Stimulated activated naive B cell treated with anti-CD40 and anti-IgM and Interleukin-4, amounts not matched to agents 10 μg/mL and 1 μg/mL and 100 μg/mL, for 72 hours (primary cell): ENCODE measurements at regions not wholly inside any gene's neighbourhood (a gene's known extent, or its start where the extent isn't known, plus 50 kb on each side); places are given as distances from the start of the nearest gene placed in this dataset.
"Not testable (repeated sequence)": the region's sequence is repeated elsewhere in the genome, so short reads cannot be mapped to it uniquely, and the experiment has no call there.

Experiments
- ATAC-seq, 2 donors: fragments of 150-1000 bp; cut with Tn5 transposase; replicated peaks; 2 replicates each; pipeline ENCODE4 v1.10.0; 2021; ENCODE audit warnings: moderate library complexity in 1 of 2
- DNase-seq: peaks from one replicate; pipeline ENCODE4 v3.0.0; 2021
- H3K27ac Mint-ChIP-seq: one replicate; pipeline ENCODE4 v1.8.0; 2022; ENCODE audit warnings: mild to moderate bottlenecking, mixed read lengths
- H3K27me3 Mint-ChIP-seq, 2 donors: one replicate each; pipeline ENCODE4 v1.8.0; 2022; ENCODE audit warnings: mixed read lengths in 2 of 2
- H3K36me3 Mint-ChIP-seq, 2 donors: one replicate each; pipeline ENCODE4 v1.8.0; 2022; ENCODE audit warnings: mixed read lengths in 2 of 2, mild to moderate bottlenecking in 1 of 2
- H3K4me1 Mint-ChIP-seq, 2 donors: one replicate each; pipeline ENCODE4 v1.8.0; 2022; ENCODE audit warnings: mixed read lengths in 2 of 2, mild to moderate bottlenecking in 1 of 2
- H3K4me3 Mint-ChIP-seq, 2 donors: one replicate each; pipeline ENCODE4 v1.8.0; 2022; ENCODE audit warnings: mild to moderate bottlenecking in 2 of 2, mixed read lengths in 2 of 2, moderate library complexity in 1 of 2
- H3K9me3 Mint-ChIP-seq, 2 donors: one replicate each; pipeline ENCODE4 v1.8.0; 2022; ENCODE audit warnings: mixed read lengths in 2 of 2, mild to moderate bottlenecking in 1 of 2

GRCh38 chr4:128440923-128441322 lies 153.3 kb upstream of the PGRMC2 start:
- Mint-ChIP-seq H3K9me3 (peaks cover 26 to 31% of the 10 kb centered on the region in 2 donors), H3K27me3 (peaks cover 0 to 5% of the 10 kb centered on the region in 2 donors), H3K36me3 (peaks cover 13 to 61% of the 10 kb centered on the region in 2 donors), H3K4me3 (no peak overlapping the region), H3K4me1 (no peaks in the 10 kb centered on the region), H3K27ac (no peak overlapping the region)
- no peak for DNase-seq
- ATAC-seq, result no peak

DNA sequence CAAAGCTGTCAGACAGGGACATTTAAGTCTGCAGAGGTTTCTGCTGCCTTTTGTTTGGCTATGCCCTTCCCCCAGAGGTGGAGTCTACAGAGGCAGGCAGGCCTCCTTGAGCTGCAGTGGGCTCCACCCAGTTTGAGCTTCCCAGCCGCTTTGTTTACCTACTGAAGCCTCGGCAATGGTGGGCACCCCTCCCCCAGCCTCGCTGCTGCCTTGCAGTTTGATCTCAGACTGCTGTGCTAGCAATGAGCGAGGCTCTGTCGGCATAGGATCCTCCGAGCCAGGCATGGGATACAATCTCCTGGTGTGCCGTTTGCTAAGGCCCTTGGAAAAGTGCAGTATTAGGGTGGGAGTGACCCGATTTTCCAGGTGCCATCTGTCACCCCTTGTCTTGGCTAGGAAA lies 149.4 kb upstream of the PGRMC2 start:
- not testable (repeated sequence) for H3K27me3 Mint-ChIP-seq, DNase-seq, H3K4me3 Mint-ChIP-seq, H3K4me1 Mint-ChIP-seq, H3K27ac Mint-ChIP-seq, ATAC-seq
- peaks cover 1 to 17% of the 10 kb centered on the region in 2 donors for H3K9me3 Mint-ChIP-seq
- H3K36me3 Mint-ChIP-seq, result peaks cover 11 to 47% of the 10 kb centered on the region in 2 donors

DNA sequence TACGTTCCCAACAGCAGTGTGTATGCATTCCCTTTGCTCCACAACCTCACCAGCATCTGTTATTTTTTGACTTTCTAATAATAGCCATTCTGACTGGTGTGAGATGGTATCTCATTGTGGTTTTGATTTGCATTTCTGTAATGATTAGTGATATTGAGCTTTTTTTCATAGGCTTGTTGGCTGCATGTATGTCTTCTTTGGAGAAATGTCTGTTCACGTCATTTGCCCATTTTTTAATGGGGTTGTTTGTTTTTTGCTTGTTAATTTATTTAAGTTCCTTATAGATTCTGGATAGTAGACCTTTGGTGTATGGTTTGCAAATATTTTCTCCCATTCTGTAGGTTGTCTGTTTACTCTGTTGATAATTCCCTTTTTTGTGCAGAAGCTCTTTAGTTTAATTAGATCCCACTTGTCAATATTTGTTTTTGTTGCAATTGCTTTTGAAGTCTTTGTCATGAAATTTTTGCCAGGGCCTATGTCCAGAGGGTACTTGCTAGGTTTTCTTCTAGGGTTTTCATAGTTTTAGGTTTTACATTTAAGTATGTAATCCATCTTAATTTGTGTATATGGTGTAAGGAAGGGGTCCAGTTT lies 141.5 kb upstream of the PGRMC2 start:
- not testable (repeated sequence) for H3K4me1 Mint-ChIP-seq, DNase-seq, H3K27me3 Mint-ChIP-seq, H3K36me3 Mint-ChIP-seq, ATAC-seq, H3K27ac Mint-ChIP-seq, H3K9me3 Mint-ChIP-seq, H3K4me3 Mint-ChIP-seq

DNA sequence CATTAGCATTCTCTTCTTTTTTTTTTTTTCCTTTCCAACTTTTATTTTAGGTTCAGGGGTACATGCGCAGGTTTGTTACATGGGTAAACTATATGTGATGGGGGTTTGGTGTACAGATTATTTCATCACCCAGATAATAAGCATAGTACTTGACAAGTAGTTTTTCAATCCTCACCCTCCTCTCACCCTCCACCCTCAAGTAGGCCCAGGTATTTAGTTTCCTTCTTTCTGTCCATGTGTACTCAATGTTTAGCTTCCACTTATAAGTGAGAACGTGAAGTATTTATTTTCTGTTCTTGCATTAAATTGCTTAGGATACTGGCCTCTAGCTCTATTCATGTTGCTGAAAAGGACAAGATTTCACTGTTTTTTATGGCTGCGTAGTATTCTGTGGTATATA lies 140.8 kb upstream of the PGRMC2 start:
- ATAC-seq (no peak), DNase-seq (no peak)
- H3K9me3 Mint-ChIP-seq, result peaks cover 5 to 6% of the 10 kb centered on the region in 2 donors
- H3K36me3 Mint-ChIP-seq, result peaks cover 0 to 4% of the 10 kb centered on the region in 2 donors
- H3K4me1 Mint-ChIP-seq, result no peaks in the 10 kb centered on the region
- no peak overlapping the region for H3K27ac Mint-ChIP-seq
- H3K27me3 Mint-ChIP-seq, result no peaks in the 10 kb centered on the region
- H3K4me3 Mint-ChIP-seq, result no peak overlapping the region

DNA sequence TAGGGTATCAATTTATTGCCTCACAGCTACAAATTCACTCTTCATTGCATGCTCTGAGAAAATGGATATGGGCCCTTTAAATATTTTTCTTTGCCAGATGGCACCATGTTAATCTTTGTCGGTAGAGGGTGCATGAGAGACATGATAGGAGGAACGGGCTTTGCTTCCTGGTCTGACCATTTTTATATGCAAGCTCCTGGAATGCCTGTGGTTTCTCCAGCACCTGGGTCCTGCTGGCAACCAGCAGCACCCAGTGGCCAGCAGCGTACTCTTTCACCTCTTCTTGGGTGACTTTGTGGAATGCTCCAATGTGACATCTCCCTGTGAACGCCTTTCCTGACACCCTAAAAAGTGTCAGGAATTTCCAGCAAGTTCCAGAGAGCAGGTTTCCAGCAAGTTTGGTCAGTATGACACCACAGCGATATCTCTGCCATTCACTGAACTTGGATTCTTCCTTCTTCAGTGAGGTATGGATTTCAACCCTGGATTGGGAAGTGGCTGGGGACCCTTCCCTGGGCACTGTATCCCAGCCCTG lies 140.3 kb upstream of the PGRMC2 start:
- ATAC-seq (no peak), DNase-seq (no peak)
- no peaks in the 10 kb centered on the region for H3K27me3 Mint-ChIP-seq
- H3K9me3 Mint-ChIP-seq, result peaks cover 5 to 6% of the 10 kb centered on the region in 2 donors
- no peak overlapping the region for H3K27ac Mint-ChIP-seq
- H3K36me3 Mint-ChIP-seq, result peaks cover 0 to 4% of the 10 kb centered on the region in 2 donors
- no peak overlapping the region for H3K4me3 Mint-ChIP-seq
- no peaks in the 10 kb centered on the region for H3K4me1 Mint-ChIP-seq

DNA sequence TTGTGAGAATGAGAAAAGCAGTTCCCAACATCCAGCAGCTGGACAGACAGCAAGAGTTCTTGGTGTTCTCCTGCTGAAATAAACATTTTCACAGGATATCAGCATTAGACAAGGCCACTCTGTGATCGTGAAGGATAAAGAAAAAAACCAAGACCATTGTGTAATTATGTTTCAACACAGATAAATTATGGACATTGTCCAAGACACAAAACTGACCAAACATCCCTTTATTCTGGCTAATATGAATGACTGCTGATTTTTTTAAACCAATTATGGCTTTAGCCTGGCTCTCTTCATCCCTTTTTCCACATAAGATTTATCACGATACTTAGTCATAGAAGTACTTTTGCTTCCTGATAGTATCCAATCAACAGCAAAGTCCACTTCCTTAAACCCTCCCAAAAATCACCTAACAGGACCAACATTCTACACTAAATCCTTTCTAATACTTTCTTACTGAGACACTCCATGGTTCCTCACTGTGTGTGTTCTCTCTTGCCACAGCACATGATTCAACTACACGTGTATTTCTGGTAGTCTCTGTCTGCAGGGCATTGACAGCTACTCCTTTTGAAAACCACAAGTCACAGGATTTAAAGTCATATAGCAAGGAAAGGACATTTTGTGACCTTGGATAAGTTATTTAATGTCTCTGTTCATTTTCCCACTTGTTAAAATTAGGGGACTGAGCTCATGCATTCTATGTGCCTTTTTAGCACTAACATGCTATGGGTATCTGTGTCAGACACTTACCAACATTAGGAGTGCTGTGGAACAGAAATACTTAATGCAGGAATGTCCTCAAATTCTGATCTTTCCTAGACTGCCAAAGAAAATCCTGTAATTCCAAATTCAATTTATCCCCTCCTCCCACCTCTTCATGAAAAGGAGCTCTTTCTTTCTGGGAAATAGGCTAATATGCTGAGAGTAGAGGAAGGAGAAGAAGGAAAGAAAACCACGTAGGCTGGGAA lies 137.2 kb upstream of the PGRMC2 start:
- Mint-ChIP-seq H3K9me3 (peaks cover 4 to 6% of the 10 kb centered on the region in 2 donors), H3K4me1 (no peaks in the 10 kb centered on the region), H3K27ac (no peak overlapping the region), H3K4me3 (no peak overlapping the region), H3K27me3 (no peaks in the 10 kb centered on the region), H3K36me3 (peaks cover 0 to 4% of the 10 kb centered on the region in 2 donors)
- DNase-seq, result no peak
- ATAC-seq, result no peak

- not testable (repeated sequence) for H3K27me3 Mint-ChIP-seq, DNase-seq, H3K4me1 Mint-ChIP-seq, H3K36me3 Mint-ChIP-seq, H3K9me3 Mint-ChIP-seq, H3K27ac Mint-ChIP-seq, H3K4me3 Mint-ChIP-seq, ATAC-seq
These were observed 134.7 kb upstream of the PGRMC2 start for GRCh38 chr4:128422296-128422695.

- DNase-seq (no peak), ATAC-seq (no peak)
- no peaks in the 10 kb centered on the region for H3K4me1 Mint-ChIP-seq
- no peak overlapping the region for H3K4me3 Mint-ChIP-seq
- no peaks in the 10 kb centered on the region for H3K27me3 Mint-ChIP-seq
- H3K9me3 Mint-ChIP-seq, result peaks cover 0 to 8% of the 10 kb centered on the region in 2 donors
- no peaks in the 10 kb centered on the region for H3K36me3 Mint-ChIP-seq
- no peak overlapping the region for H3K27ac Mint-ChIP-seq
These were observed 129.3 kb upstream of the PGRMC2 start for GRCh38 chr4:128416921-128417320.

GRCh38 chr4:128410037-128410436 lies 122.4 kb upstream of the PGRMC2 start:
- Mint-ChIP-seq H3K9me3 (peaks cover 8 to 13% of the 10 kb centered on the region in 2 donors), H3K27ac (no peak overlapping the region), H3K4me1 (no peaks in the 10 kb centered on the region), H3K36me3 (peaks cover 0 to 17% of the 10 kb centered on the region in 2 donors), H3K4me3 (no peak overlapping the region), H3K27me3 (no peaks in the 10 kb centered on the region)
- DNase-seq (no peak), ATAC-seq (no peak)

DNA sequence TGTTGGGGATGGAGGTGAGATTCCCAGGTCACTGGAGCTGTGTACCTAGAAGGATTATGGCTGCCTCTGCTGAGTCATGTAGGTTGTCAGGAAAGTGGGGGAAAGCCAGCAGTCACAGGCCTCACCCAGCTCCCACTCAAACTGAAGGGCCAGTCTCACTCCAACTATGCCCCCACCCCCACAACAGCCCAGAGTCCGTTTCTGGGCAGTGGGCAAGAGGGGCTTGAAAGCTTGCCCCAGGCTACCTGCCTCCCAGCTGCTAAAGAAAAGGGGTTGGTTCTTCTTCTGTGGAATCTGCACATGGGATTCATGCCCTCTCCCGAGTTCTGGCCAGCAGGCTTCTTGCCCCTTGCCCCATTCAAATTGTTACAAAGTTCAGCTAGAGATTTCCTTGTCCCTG lies 116.0 kb upstream of the PGRMC2 start:
- ATAC-seq, result no peak
- Mint-ChIP-seq H3K4me1 (peaks cover 0 to 2% of the 10 kb centered on the region in 2 donors), H3K36me3 (peaks cover 13 to 49% of the 10 kb centered on the region in 2 donors), H3K9me3 (peaks cover 17 to 18% of the 10 kb centered on the region in 2 donors), H3K4me3 (no peak overlapping the region), H3K27me3 (peaks cover 0 to 5% of the 10 kb centered on the region in 2 donors), H3K27ac (no peak overlapping the region)
- no peak for DNase-seq

DNA sequence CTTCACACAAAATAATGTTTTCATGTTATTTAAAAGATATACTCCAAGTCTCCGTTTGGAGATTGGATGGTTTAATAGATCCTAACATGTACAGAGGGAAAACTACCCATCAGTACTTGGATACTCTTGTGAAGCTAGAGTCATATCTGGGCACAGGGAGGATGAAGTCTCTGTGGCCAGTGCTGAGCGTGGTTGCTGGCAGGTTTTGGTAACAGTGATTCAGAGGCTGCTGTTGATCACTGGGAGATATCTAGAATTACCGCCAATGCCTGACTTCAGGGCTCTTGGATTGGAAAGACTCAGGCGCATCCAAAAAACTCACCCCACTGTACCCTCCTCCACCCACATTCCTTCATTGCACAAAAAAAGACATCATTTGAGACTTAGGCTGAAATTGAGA lies 107.2 kb upstream of the PGRMC2 start:
- Mint-ChIP-seq H3K36me3 (peaks cover 0 to 4% of the 10 kb centered on the region in 2 donors), H3K9me3 (peaks cover 6 to 7% of the 10 kb centered on the region in 2 donors), H3K4me3 (no peak overlapping the region), H3K27me3 (no peaks in the 10 kb centered on the region), H3K4me1 (no peaks in the 10 kb centered on the region), H3K27ac (no peak overlapping the region)
- DNase-seq (no peak), ATAC-seq (no peak)

DNA sequence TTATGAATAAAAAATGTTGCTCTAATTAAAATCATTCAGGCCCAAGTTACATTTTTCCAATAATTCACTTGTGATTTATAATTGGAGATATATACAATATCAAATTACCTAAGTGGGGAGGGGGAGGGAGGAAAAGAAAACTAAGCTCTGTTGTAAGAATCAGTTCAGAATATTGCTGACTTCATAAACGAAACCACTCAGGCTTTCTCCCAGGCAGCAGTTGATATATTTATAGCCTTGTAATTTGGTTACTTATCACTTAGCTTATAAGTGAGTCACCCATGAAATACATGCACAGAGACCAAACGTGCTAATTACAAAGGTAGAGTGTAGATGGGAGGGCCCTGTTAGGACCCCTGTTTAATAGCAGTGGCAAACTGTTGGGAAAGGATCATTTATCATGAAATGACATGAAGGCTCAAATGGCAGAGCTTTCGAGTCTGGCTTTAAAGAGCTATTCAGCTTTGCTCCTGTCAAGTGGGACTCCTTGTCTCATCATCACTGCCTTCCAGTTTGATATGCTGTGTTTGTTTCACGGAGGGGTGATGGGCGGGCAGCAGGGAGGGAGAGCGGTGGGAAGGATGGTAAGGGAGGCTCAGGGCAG lies 105.6 kb upstream of the PGRMC2 start:
- Mint-ChIP-seq H3K9me3 (peaks cover 4 to 7% of the 10 kb centered on the region in 2 donors), H3K27ac (no peak overlapping the region), H3K4me1 (no peaks in the 10 kb centered on the region), H3K27me3 (no peaks in the 10 kb centered on the region), H3K36me3 (no peaks in the 10 kb centered on the region), H3K4me3 (no peak overlapping the region)
- ATAC-seq (no peak), DNase-seq (no peak)

DNA sequence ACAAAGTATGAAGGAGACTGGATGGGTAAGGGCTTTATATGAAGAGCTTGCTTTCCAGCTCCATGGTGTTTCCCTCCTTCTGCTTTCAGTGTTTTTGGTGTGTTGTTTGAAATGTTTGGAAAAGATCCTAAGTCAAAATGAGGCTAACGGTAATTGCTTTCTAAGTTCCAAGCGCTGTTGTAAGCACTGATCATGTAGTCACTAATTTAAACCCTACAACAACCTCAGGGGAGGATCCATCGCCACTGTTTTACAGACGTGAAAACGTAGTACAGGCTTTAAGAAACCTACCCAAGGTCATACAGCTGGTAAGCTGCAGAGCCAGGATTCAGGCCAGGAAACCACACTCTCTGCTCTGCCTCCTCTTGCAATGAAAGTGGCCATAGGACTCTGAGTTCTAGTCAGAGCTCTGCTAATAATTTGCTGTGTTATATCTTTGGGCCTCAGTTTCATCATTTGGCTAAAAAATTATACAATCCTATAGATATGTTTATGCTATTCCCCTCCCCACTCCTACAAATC lies 102.9 kb upstream of the PGRMC2 start:
- H3K4me3 Mint-ChIP-seq, result no peak overlapping the region
- no peaks in the 10 kb centered on the region for H3K27me3 Mint-ChIP-seq
- peaks cover 0 to 6% of the 10 kb centered on the region in 2 donors for H3K4me1 Mint-ChIP-seq
- H3K36me3 Mint-ChIP-seq, result no peaks in the 10 kb centered on the region
- DNase-seq (no peak), ATAC-seq (no peak)
- H3K9me3 Mint-ChIP-seq, result no peaks in the 10 kb centered on the region
- no peak overlapping the region for H3K27ac Mint-ChIP-seq

GRCh38 chr4:128388796-128389195 lies 101.2 kb upstream of the PGRMC2 start:
- Mint-ChIP-seq H3K4me3 (no peak overlapping the region), H3K9me3 (no peaks in the 10 kb centered on the region), H3K27ac (no peak overlapping the region), H3K4me1 (peaks cover 0 to 6% of the 10 kb centered on the region in 2 donors), H3K36me3 (no peaks in the 10 kb centered on the region), H3K27me3 (no peaks in the 10 kb centered on the region)
- no peak for ATAC-seq
- DNase-seq, result no peak
